NCI-H2171 (cell line): ENCODE measurements at regions not wholly inside any gene's neighbourhood (a gene's known extent, or its start where the extent isn't known, plus 50 kb on each side); places are given as distances from the start of the nearest gene placed in this dataset.

Experiments
- DNase-seq: peaks from one replicate; lab custom pipeline; 2025; lab: John Stamatoyannopoulos, UW

- DNase-seq = no peak
Measured at GRCh38 chr13:89737051-89737450, 1610.4 kb upstream of the MIR17HG start.

GRCh38 chr13:89738072-89738471, 1609.4 kb upstream of the MIR17HG start:
- DNase-seq = no peak

- peak; percentile 19 for DNase-seq
Measured at GRCh38 chr13:89740994-89741685, 1606.3 kb upstream of the MIR17HG start.

- peak; percentile 60 for DNase-seq
Measured at GRCh38 chr13:89746554-89746953, 1600.9 kb upstream of the MIR17HG start.

- DNase-seq = peak; percentile 16
Measured at GRCh38 chr13:89748716-89749115, 1598.8 kb upstream of the MIR17HG start.

- no peak for DNase-seq
Measured at GRCh38 chr13:89749888-89750287, 1597.6 kb upstream of the MIR17HG start.

GRCh38 chr13:89750371-89750770, 1597.1 kb upstream of the MIR17HG start:
- no peak for DNase-seq

GRCh38 chr13:89751432-89751930, 1596.0 kb upstream of the MIR17HG start:
- DNase-seq = no peak

- DNase-seq = no peak
Measured at GRCh38 chr13:89752394-89752793, 1595.1 kb upstream of the MIR17HG start.

- DNase-seq = no peak
Measured at GRCh38 chr13:89755729-89756492, 1591.6 kb upstream of the MIR17HG start.

GRCh38 chr13:89763005-89763404, 1584.5 kb upstream of the MIR17HG start:
- DNase-seq = no peak

- DNase-seq = no peak
Measured at GRCh38 chr13:89783221-89783755, 1564.2 kb upstream of the MIR17HG start.

GRCh38 chr13:89784161-89784809, 1563.2 kb upstream of the MIR17HG start:
- DNase-seq = no peak

- DNase-seq = no peak
Measured at GRCh38 chr13:89786531-89786930, 1561.0 kb upstream of the MIR17HG start.

GRCh38 chr13:89790696-89791095, 1556.8 kb upstream of the MIR17HG start:
- no peak for DNase-seq

- no peak for DNase-seq
Measured at GRCh38 chr13:89791971-89792630, 1555.4 kb upstream of the MIR17HG start.

- DNase-seq = no peak
Measured at GRCh38 chr13:89796196-89796595, 1551.3 kb upstream of the MIR17HG start.

- DNase-seq = no peak
Measured at GRCh38 chr13:89803839-89804238, 1543.6 kb upstream of the MIR17HG start.

- no peak for DNase-seq
Measured at GRCh38 chr13:89806594-89806993, 1540.9 kb upstream of the MIR17HG start.

GRCh38 chr13:89812856-89813255, 1534.6 kb upstream of the MIR17HG start:
- DNase-seq = no peak

GRCh38 chr13:89816404-89816803, 1531.1 kb upstream of the MIR17HG start:
- no peak for DNase-seq

- no peak for DNase-seq
Measured at GRCh38 chr13:89822467-89822866, 1525.0 kb upstream of the MIR17HG start.
